Activated CD4-positive, alpha-beta T cell treated with anti-CD3 and anti-CD28 coated beads, Interleukin-2, Interleukin-4, amounts not matched to agents 100 ng/mL and 50 ng/mL, durations not matched to agents 16 hours and 8 hours (primary cell): ENCODE measurements at regions not wholly inside any gene's neighbourhood (a gene's known extent, or its start where the extent isn't known, plus 50 kb on each side); places are given as distances from the start of the nearest gene placed in this dataset.

Experiments used
- DNase-seq: peaks from one replicate; pipeline ENCODE4 v3.0.0-alpha.2; 2020; ENCODE audit warnings: low spot score

GRCh38 chr3:34972481-34972880 is 666.8 kb upstream of the ARPP21 start:
- DNase-seq: no peak

DNA sequence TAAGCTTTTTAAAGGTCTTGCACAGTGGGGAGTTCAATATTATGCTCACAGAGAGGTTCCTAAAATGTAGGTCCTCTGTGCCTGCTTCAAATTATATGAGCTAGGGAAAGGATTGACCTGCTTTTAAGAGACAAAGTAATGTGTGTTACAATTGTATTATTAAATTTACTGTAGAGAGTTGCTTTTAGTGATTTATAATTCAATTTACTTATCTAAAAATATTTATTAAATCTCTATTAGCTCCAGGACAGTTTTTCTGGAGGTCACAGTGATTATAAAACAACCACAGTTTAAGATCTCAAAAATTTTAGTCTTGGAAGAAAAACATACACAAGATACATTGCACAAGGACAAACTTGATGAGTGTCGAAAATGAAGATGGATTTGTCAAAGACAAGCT is 665.7 kb upstream of the ARPP21 start:
- no peak for DNase-seq

- DNase-seq: no peak
Measured at GRCh38 chr3:34983631-34984030, 655.7 kb upstream of the ARPP21 start.

DNA sequence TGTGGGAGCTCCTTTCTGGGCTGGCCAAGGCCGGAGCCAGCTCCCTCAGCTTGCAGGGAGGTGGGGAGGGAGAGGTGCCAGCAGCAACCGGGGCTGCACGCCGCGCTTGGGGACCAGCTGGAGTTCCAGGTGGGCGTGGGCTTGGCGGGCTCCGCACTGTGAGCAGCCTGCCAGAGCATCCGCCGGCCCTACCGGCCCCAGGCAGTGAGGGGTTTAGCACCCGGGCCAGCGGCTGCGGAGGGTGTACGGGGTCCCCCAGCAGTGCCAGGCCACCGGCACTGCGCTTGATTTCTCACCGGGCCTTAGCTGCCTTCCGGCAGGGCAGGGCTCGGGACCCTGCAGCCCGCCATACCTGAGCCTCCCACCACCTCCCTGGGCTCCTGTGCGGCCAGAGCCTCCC is 651.0 kb upstream of the ARPP21 start:
- no peak for DNase-seq

GRCh38 chr3:34995796-34996430 is 643.4 kb upstream of the ARPP21 start:
- no peak for DNase-seq

- DNase-seq: no peak
Measured at GRCh38 chr3:34998902-34999301, 640.4 kb upstream of the ARPP21 start.

DNA sequence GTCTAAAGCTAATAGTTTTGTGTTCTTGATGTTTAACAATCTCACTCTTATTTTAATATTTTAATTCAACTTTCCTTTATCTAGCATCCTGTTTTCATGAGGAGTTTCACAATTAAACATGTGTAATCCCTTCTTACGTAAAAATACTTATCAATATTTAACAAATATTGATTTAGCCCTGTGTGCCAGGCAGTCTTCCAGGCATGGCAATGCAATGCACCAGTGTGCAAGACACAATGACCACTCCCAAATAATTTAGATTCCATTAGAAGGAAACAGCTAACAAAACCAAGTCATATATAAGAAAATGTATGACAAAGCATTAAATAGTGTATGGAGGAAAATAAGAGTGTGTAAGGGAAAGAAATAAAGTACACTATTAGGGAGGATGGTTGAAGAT is 627.1 kb upstream of the ARPP21 start:
- no peak for DNase-seq

- DNase-seq: no peak
Measured at GRCh38 chr3:35028157-35028556, 611.2 kb upstream of the ARPP21 start.

DNA sequence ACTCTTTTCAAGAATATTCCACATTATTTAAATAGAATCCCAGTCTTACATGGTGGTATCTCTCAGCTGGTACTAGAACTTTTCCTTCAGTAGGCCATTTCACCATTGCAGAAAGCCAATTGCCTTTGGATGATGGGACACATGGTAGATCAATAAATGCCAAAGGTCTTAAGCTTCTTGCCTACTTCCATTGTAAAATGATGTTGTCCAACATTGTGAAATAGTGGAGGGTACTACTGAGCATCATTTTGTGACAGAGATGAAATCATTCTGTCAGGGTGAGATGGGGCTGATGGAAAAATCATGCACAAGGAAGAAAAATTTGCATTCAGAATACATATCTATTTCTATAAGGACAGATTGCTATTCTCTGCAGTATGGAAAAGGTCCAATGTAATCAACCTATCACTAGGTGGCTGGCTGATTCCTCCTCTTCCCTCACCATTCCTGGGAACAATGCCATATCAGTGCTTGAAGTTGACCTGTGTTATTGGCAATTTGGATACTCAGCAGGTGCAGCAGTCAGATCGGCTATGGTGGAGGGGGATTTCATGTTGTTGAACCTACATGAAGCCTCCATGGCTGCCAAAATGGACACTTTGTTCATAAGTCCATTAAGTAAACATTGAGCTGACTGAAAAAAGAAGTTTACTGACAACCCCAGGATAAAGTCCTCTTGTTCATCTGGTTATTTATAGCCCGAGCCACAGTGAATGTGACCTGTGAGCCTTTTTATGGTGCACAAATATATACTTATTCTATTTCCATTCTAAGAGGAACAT is 596.9 kb upstream of the ARPP21 start:
- no peak for DNase-seq

GRCh38 chr3:35043040-35043439 is 596.3 kb upstream of the ARPP21 start:
- no peak for DNase-seq

DNA sequence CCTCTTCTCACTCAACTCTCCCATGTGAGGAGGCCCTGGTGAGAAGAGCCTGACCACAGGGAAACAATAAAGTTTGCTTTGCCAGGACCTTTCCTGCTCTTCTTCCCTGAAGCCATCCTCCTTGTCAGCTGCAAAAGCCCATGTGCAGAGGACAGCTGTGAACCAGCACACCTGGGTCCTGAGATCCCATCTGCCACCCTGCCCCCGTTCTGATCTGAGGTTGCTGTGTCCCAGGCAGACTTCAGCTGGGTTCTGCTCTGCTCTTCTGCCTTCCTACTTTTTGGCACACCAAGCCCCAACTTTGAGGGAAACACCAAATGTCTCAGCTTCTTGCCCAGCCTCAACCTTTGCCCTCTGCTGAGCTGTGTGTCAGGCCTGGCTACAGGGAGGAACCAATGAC is 595.1 kb upstream of the ARPP21 start:
- DNase-seq: no peak

- DNase-seq: no peak
Measured at GRCh38 chr3:35045118-35045517, 594.2 kb upstream of the ARPP21 start.

- no peak for DNase-seq
Measured at GRCh38 chr3:35064761-35065160, 574.6 kb upstream of the ARPP21 start.

GRCh38 chr3:35065891-35066290 is 573.4 kb upstream of the ARPP21 start:
- DNase-seq: no peak

- no peak for DNase-seq
Measured at GRCh38 chr3:35067750-35068149, 571.6 kb upstream of the ARPP21 start.

GRCh38 chr3:35070088-35070487 is 569.2 kb upstream of the ARPP21 start:
- no peak for DNase-seq

DNA sequence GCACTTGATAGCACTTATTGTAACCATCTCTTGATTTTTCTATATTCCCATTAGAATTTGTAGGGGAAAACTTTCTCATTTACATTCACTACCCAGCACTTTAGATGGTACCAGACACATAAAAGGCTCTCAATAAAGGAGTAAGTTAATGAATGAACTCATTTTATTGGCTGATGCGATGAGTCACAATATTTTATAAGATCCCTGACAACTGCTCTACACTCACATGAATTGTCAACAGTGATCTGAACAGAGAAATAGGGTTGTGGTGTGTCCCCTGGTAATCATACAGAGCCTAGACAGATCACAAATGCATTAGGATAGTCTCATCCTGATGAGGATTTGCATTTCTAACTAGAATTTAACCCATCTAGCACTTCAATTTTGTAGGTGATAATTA is 567.6 kb upstream of the ARPP21 start:
- no peak for DNase-seq

DNA sequence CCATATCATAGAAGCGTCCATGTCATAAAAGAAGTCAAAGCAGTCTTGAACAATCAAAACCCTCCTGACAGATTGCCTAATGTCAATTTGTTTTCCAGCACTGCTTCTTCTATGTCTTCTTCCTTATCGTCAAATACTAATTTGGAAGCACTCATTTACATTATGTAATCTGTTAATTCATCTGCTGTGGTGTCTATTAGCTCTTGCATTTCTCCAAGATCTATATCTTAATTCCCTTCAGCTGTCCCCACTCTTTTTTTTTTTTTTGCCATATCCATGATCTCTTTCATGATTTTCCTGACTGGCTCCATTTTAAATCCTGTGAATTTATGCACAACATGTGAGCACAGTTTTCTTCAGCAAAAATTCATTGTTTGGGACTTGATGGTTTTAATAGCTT is 560.5 kb upstream of the ARPP21 start:
- DNase-seq: no peak

DNA sequence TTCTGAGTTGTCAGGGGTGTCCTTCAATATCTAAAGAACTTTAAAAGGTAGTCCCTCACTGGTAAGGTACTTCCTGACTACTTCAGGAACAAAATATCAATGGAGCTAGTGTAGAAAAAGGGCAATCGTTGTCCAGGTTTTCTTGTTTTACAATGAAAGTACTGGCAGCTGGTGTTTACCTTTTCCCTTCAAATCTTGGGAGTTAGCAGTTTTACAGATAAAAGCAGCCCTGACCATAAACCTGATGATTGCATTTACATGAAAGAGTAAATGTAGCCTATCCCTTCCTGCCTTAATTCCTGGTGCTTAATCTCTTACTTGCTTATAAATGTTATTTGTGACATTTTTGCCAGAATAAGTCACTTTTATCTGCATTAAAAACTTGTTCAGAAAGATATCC is 559.9 kb upstream of the ARPP21 start:
- DNase-seq: no peak

DNA sequence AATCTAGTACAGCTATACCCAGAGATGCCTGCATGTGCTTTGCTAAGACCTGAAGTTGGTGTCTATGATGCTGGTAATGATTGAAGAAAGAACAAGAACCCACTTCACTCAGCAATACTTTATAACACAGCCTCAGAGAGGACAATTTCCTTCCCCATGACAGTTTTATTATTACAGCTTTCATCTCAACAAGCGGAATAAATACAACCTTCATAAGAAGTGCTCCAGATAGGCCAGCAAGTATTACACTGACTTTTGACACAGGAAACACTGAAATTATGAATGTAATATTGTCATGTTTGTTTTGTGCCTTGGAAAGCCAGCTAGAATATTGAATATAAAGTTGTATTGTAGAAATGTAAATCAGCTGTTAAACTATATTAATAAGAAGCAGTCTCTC is 557.4 kb upstream of the ARPP21 start:
- no peak for DNase-seq

DNA sequence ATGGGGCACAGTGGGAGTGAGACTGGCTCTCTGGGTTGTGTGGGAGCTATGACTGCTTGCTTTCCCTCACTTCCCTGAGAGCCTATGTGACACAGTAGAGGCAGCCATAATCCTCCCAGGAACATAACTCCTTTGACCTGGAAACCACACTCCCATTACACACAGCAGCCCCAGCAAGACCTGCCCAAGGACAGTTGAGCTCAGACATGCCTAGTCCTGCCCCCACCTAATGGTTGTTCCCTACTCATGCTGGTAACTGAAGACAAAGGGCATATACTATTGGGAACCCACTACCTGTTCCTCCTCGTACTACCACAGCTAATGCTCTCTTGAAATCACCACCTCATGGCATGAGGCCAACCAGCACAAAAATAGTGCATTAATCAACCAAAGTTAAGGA is 550.4 kb upstream of the ARPP21 start:
- no peak for DNase-seq

- no peak for DNase-seq
Measured at GRCh38 chr3:35114686-35115085, 524.6 kb upstream of the ARPP21 start.

GRCh38 chr3:35120026-35120425 is 519.3 kb upstream of the ARPP21 start:
- no peak for DNase-seq

GRCh38 chr3:35137612-35138011 is 501.7 kb upstream of the ARPP21 start:
- no peak for DNase-seq
